Thoracic aorta (tissue), 2 donors: ENCODE measurements at regions not wholly inside any gene's neighbourhood (a gene's known extent, or its start where the extent isn't known, plus 50 kb on each side); places are given as distances from the start of the nearest gene placed in this dataset.

Experiments
- ATAC-seq: fragments of 150-250 bp; one replicate; pipeline ENCODE4 v1.8.0; 2017; ENCODE audit warnings: low read depth; ENCODE audit not compliant: insufficient number of reproducible peaks, low FRiP score
- DNase-seq: peaks from one replicate; pipeline ENCODE4 v3.0.0-alpha.2; 2020; ENCODE audit warnings: low spot score
- H3K27ac ChIP-seq, 2 donors: fragments of 200-600 bp; sonication (generic); 1 replicate in 1 of 2; 2 replicates in 1 of 2; pipeline ENCODE4 v1.5.1; 2016; ENCODE audit warnings: mild to moderate bottlenecking in 2 of 2, moderate library complexity in 2 of 2
- H3K27me3 ChIP-seq: fragments of 200-600 bp; sonication (generic); replicated peaks from 2 replicates; pipeline ENCODE4 v1.6.0; 2016; ENCODE audit warnings: mild to moderate bottlenecking; ENCODE audit not compliant: insufficient read depth
- H3K36me3 ChIP-seq: fragments of 200-600 bp; sonication (generic); one replicate; pipeline ENCODE4 v1.5.1; 2016
- H3K4me1 ChIP-seq, 2 donors: fragments of 200-600 bp; sonication (generic); 1 replicate in 1 of 2; 2 replicates in 1 of 2; pipeline versions ENCODE4 v1.5.1 to v1.6.0; 2016; ENCODE audit warnings: low read depth in 2 of 2, mild to moderate bottlenecking in 1 of 2; ENCODE audit not compliant: control insufficient read depth in 1 of 2
- H3K4me3 ChIP-seq: fragments of 200-600 bp; sonication (generic); 2 replicates; pipeline ENCODE4 v1.5.1; 2016; ENCODE audit warnings: mild to moderate bottlenecking
- H3K9me3 ChIP-seq: fragments of 200-600 bp; sonication (generic); 2 replicates; pipeline ENCODE4 v1.5.1; 2016
- CTCF ChIP-seq: fragments of 200-600 bp; sonication (generic); IDR thresholded peaks from one replicate; pipeline ENCODE4 v1.5.1; 2019; ENCODE audit warnings: antibody characterized with exemption

GRCh38 chr3:147002721-147003120 is 397.6 kb upstream of the PLSCR5 start:
- Histone ChIP-seq H3K9me3 (peaks cover 3% of the 10 kb centered on the region), H3K4me3 (no peak overlapping the region), H3K4me1 (no peaks in the 10 kb centered on the region), H3K27ac (no peak overlapping the region), H3K36me3 (no peaks in the 10 kb centered on the region), H3K27me3 (no peaks in the 10 kb centered on the region)
- no peak for TF ChIP-seq CTCF
- no peak for DNase-seq
- no peak for ATAC-seq

GRCh38 chr3:147000274-147000673 is 395.1 kb upstream of the PLSCR5 start:
- no peak overlapping the region for H3K27ac ChIP-seq
- DNase-seq, result no peak
- ATAC-seq, result no peak
- H3K9me3 ChIP-seq, result peaks cover 3% of the 10 kb centered on the region
- H3K36me3 ChIP-seq, result no peaks in the 10 kb centered on the region
- no peaks in the 10 kb centered on the region for H3K4me1 ChIP-seq
- no peaks in the 10 kb centered on the region for H3K27me3 ChIP-seq
- no peak overlapping the region for H3K4me3 ChIP-seq
- no peak for TF ChIP-seq CTCF

- H3K27ac ChIP-seq, result no peak overlapping the region
- H3K9me3 ChIP-seq, result no peaks in the 10 kb centered on the region
- no peak for ATAC-seq
- TF ChIP-seq CTCF, result no peak
- no peak overlapping the region for H3K4me3 ChIP-seq
- H3K27me3 ChIP-seq, result no peaks in the 10 kb centered on the region
- H3K4me1 ChIP-seq, result no peaks in the 10 kb centered on the region
- DNase-seq, result no peak
- no peaks in the 10 kb centered on the region for H3K36me3 ChIP-seq
Measured at GRCh38 chr3:146991907-146992306, 386.8 kb upstream of the PLSCR5 start.

- Histone ChIP-seq H3K9me3 (no peaks in the 10 kb centered on the region), H3K4me1 (no peaks in the 10 kb centered on the region), H3K4me3 (no peak overlapping the region), H3K27me3 (no peaks in the 10 kb centered on the region), H3K27ac (no peak overlapping the region), H3K36me3 (no peaks in the 10 kb centered on the region)
- ATAC-seq, result no peak
- no peak for TF ChIP-seq CTCF
- DNase-seq, result no peak
Measured at GRCh38 chr3:146975476-146975875, 370.3 kb upstream of the PLSCR5 start.

GRCh38 chr3:146975032-146975431 is 369.9 kb upstream of the PLSCR5 start:
- no peak for ATAC-seq
- Histone ChIP-seq H3K27ac (no peak overlapping the region), H3K27me3 (no peaks in the 10 kb centered on the region), H3K4me3 (no peak overlapping the region), H3K36me3 (no peaks in the 10 kb centered on the region), H3K4me1 (no peaks in the 10 kb centered on the region), H3K9me3 (no peaks in the 10 kb centered on the region)
- no peak for TF ChIP-seq CTCF
- DNase-seq, result no peak
